GM12878 (cell line): ENCODE measurements at regions not wholly inside any gene's neighbourhood (a gene's known extent, or its start where the extent isn't known, plus 50 kb on each side); places are given as distances from the start of the nearest gene placed in this dataset.

Experiments
- ATF3 ChIP-seq: IDR thresholded peaks from 2 replicates; pipeline ENCODE4 v1.6.1; 2011; ENCODE audit warnings: low read depth, mild to moderate bottlenecking, low read length, moderate library complexity, borderline replicate concordance; ENCODE audit errors: extremely low read depth
- CTCF ChIP-seq, 3 experiments: IDR thresholded peaks in 2 of 3; conservative IDR thresholded peaks in 1 of 3; 2 replicates each; pipeline ENCODE4 v1.5.1; 2011; ENCODE audit warnings: low read depth in 3 of 3, low read length in 3 of 3, mild to moderate bottlenecking in 3 of 3, control low read depth in 2 of 3, moderate library complexity in 2 of 3, inconsistent platforms in 1 of 3, mixed read lengths in 1 of 3; ENCODE audit not compliant: control insufficient read depth in 2 of 3, insufficient read depth in 1 of 3; ENCODE audit errors: extremely low read depth in 1 of 3
- HCFC1 ChIP-seq: fragments of 150-350 bp; IDR thresholded peaks from 2 replicates; pipeline ENCODE4 v1.6.1; 2014; ENCODE audit warnings: low read length
- HDGF ChIP-seq: fragments of 450-650 bp; IDR thresholded peaks from 2 replicates; pipeline ENCODE4 v1.6.1; 2016; ENCODE audit warnings: antibody characterized with exemption
- KAT2A ChIP-seq: conservative IDR thresholded peaks from 2 replicates; pipeline ENCODE4 v1.6.1; 2011; ENCODE audit warnings: low read depth, low read length; ENCODE audit not compliant: control insufficient read depth
- NBN ChIP-seq: fragments of 450-650 bp; IDR thresholded peaks from 2 replicates; pipeline ENCODE4 v1.6.1; 2016
- NKRF ChIP-seq: fragments of 450-650 bp; conservative IDR thresholded peaks from 2 replicates; pipeline ENCODE4 v1.6.1; 2017; ENCODE audit warnings: mild to moderate bottlenecking, moderate library complexity
- PML ChIP-seq: IDR thresholded peaks from 2 replicates; pipeline ENCODE4 v1.6.1; 2012; ENCODE audit warnings: low read length, inconsistent platforms
- POLR2A ChIP-seq: IDR thresholded peaks from 2 replicates; pipeline ENCODE4 v1.6.1; 2011; ENCODE audit warnings: low read depth, mild to moderate bottlenecking, low read length
- POLR2AphosphoS5 ChIP-seq: IDR thresholded peaks from 2 replicates; pipeline ENCODE4 v1.6.1; 2011; ENCODE audit warnings: mild to moderate bottlenecking, low read length, inconsistent platforms
- REST ChIP-seq: IDR thresholded peaks from 2 replicates; pipeline ENCODE4 v1.6.1; 2012; ENCODE audit warnings: mild to moderate bottlenecking, low read depth, low read length
- SIX5 ChIP-seq: IDR thresholded peaks from 2 replicates; pipeline ENCODE4 v1.6.1; 2011; ENCODE audit warnings: mild to moderate bottlenecking, low read depth, low read length, moderate library complexity; ENCODE audit not compliant: severe bottlenecking

- TF ChIP-seq POLR2AphosphoS5 = no peak
- TF ChIP-seq POLR2A = no peak
- no peak for TF ChIP-seq ATF3
- no peak for TF ChIP-seq CTCF (IDR thresholded peaks at IDR 0.05 in 2 of 3, conservative IDR thresholded peaks at IDR 0.05 in 1 of 3; ENCODE audit: control insufficient read depth in 2 of 3, extremely low read depth in 1 of 3, insufficient read depth in 1 of 3, low read depth in 3 of 3, low read length in 3 of 3)
- no peak for TF ChIP-seq HDGF
- no peak for TF ChIP-seq REST
- no peak for TF ChIP-seq NBN
- TF ChIP-seq PML = no peak
- TF ChIP-seq SIX5 = no peak
- no peak for TF ChIP-seq NKRF
- TF ChIP-seq KAT2A = no peak
- no peak for TF ChIP-seq HCFC1
These were observed 252.4 kb upstream of the KAZN start for GRCh38 chr1:14345946-14346550.
